ENCODE measurements at regions not wholly inside any gene's neighbourhood (a gene's known extent, or its start where the extent isn't known, plus 50 kb on each side); places are given as distances from the start of the nearest gene placed in this dataset.

DNA sequence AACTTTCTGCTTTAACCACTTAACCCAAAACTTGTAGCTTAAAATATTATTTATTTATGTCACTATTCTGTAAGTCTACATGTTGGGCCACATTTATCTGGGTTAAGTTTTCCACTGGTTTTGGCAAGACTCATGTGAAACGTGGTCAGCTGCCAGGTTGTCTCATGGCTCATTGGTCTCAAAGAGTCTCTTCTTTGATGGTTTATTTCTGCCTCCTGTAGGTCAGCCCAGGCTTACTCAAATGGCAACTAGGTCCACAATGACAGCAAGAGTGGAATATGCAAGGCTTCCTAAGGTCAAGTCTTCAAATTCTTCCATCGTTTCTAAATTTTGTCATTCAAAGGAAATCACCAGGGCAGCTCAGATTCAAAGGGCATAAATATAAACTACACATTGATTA, 828.7 kb downstream of the PCDH7 start:
- TF ChIP-seq GLIS3 (CRISPR knock-in tag; IDR thresholded peaks at IDR 0.05) (no peak), ARNTL (CRISPR knock-in tag; IDR thresholded peaks at IDR 0.05; ENCODE audit: borderline replicate concordance, low read depth) (no peak), ESRRG (CRISPR knock-in tag; IDR thresholded peaks at IDR 0.05) (no peak), ZFP30 (CRISPR knock-in tag; IDR thresholded peaks at IDR 0.05) (no peak), ZFP3 (CRISPR knock-in tag; IDR thresholded peaks at IDR 0.05) (no peak), CSDC2 (CRISPR knock-in tag; IDR thresholded peaks at IDR 0.05) (no peak), ISL1 (CRISPR knock-in tag; IDR thresholded peaks at IDR 0.05) (no peak), TCF4 (CRISPR knock-in tag; IDR thresholded peaks at IDR 0.05; ENCODE audit: borderline replicate concordance) (no peak), ZNF8 (CRISPR knock-in tag; IDR thresholded peaks at IDR 0.05) (no peak), ZNF565 (CRISPR knock-in tag; conservative IDR thresholded peaks at IDR 0.05; ENCODE audit: low read depth) (no peak), RARB (CRISPR knock-in tag; IDR thresholded peaks at IDR 0.05) (no peak)
- TF ChIP-seq, protein P1, sequence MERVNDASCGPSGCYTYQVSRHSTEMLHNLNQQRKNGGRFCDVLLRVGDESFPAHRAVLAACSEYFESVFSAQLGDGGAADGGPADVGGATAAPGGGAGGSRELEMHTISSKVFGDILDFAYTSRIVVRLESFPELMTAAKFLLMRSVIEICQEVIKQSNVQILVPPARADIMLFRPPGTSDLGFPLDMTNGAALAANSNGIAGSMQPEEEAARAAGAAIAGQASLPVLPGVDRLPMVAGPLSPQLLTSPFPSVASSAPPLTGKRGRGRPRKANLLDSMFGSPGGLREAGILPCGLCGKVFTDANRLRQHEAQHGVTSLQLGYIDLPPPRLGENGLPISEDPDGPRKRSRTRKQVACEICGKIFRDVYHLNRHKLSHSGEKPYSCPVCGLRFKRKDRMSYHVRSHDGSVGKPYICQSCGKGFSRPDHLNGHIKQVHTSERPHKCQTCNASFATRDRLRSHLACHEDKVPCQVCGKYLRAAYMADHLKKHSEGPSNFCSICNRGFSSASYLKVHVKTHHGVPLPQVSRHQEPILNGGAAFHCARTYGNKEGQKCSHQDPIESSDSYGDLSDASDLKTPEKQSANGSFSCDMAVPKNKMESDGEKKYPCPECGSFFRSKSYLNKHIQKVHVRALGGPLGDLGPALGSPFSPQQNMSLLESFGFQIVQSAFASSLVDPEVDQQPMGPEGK (CRISPR knock-in tag; IDR thresholded peaks at IDR 0.05; ENCODE audit: borderline replicate concordance) = no peak
- TF ChIP-seq, protein P2, sequence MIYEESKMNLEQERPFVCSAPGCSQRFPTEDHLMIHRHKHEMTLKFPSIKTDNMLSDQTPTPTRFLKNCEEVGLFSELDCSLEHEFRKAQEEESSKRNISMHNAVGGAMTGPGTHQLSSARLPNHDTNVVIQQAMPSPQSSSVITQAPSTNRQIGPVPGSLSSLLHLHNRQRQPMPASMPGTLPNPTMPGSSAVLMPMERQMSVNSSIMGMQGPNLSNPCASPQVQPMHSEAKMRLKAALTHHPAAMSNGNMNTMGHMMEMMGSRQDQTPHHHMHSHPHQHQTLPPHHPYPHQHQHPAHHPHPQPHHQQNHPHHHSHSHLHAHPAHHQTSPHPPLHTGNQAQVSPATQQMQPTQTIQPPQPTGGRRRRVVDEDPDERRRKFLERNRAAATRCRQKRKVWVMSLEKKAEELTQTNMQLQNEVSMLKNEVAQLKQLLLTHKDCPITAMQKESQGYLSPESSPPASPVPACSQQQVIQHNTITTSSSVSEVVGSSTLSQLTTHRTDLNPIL (CRISPR knock-in tag; IDR thresholded peaks at IDR 0.05; ENCODE audit: low read depth) = no peak
- TF ChIP-seq, protein P3, sequence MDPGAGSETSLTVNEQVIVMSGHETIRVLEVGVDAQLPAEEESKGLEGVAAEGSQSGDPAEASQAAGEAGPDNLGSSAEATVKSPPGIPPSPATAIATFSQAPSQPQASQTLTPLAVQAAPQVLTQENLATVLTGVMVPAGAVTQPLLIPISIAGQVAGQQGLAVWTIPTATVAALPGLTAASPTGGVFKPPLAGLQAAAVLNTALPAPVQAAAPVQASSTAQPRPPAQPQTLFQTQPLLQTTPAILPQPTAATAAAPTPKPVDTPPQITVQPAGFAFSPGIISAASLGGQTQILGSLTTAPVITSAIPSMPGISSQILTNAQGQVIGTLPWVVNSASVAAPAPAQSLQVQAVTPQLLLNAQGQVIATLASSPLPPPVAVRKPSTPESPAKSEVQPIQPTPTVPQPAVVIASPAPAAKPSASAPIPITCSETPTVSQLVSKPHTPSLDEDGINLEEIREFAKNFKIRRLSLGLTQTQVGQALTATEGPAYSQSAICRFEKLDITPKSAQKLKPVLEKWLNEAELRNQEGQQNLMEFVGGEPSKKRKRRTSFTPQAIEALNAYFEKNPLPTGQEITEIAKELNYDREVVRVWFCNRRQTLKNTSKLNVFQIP (CRISPR knock-in tag; IDR thresholded peaks at IDR 0.05; ENCODE audit: borderline replicate concordance, low read depth) = no peak

Measured in SK-N-SH treated with all-trans-retinoic acid at 6 μM for 48 hours (cell line).